ENCODE measurements at regions not wholly inside any gene's neighbourhood (a gene's known extent, or its start where the extent isn't known, plus 50 kb on each side); places are given as distances from the start of the nearest gene placed in this dataset.

DNA sequence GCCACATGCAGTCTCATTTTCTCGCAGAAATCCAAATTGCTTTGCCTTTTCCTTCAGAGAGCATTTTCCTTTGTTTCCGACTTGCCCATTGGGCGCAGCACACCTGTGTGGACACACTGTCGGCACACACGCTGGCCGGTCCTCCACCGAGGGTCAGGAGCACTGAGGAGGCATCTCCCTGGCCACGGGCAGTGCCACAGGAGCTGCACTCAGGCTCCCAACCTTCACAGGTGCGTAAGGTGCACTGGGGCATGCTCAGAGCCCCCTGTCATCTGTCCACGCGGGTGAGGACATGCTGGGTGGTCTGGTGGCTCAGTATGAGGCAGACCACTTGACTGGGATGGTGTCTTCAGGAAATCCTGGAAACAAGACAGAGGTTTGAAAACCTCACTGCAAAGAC, 779.1 kb downstream of the BRD1 start:
- intact Hi-C loops (cut with micrococcal nuclease) (no loop called here), in situ Hi-C loops (cut with MboI; ENCODE audit: low sequenced_read_pairs) (no loop called here)
- no TSS peak for BruUV-seq (replicated peaks)

More for the DNA sequence above, 779.1 kb downstream of the BRD1 start:
- no peak for ATAC-seq (ENCODE audit: low read depth)
- dilution Hi-C loops (cut with HindIII; ENCODE audit: low sequenced_read_pairs, unreplicated experiment) = no loop called here
- Histone ChIP-seq H3K4me2 (ENCODE audit: low read depth, low read length) (no peak overlapping the region), H2BK120ac (ENCODE audit: low read depth, low read length) (no peak overlapping the region), H2BK15ac (ENCODE audit: low read depth, low read length) (no peak overlapping the region), H3K4me3 (ENCODE audit: insufficient read depth, low read depth, low read length) (no peak overlapping the region), H2BK20ac (ENCODE audit: low read depth, low read length) (no peak overlapping the region), H2AK9ac (replicated peaks; ENCODE audit: low read depth, low read length, poor library complexity) (no peak overlapping the region), H3K27ac (ENCODE audit: insufficient read depth, low read length) (no peak overlapping the region), H3K79me1 (ENCODE audit: low read depth in 1 of 2, low read length in 2 of 2) (no peaks in the 10 kb centered on the region), H4K91ac (ENCODE audit: insufficient read depth, low read depth, low read length) (no peak overlapping the region), H3K23ac (ENCODE audit: low read depth, low read length) (no peak overlapping the region), H3K56ac (ENCODE audit: extremely low read depth, insufficient read depth, low read length) (no peak overlapping the region), H3K4ac (ENCODE audit: low read depth, low read length) (no peak overlapping the region), H2AK5ac (ENCODE audit: low read depth, low read length) (no peak overlapping the region), H3K18ac (ENCODE audit: low read depth, low read length) (no peak overlapping the region), H4K8ac (ENCODE audit: low read depth in 2 of 2, low read length in 2 of 2) (no peak overlapping the region), H2AFZ (replicated peaks; ENCODE audit: low read length, poor library complexity) (no peak overlapping the region), H3K9me1 (ENCODE audit: insufficient read depth, low read length) (no peaks in the 10 kb centered on the region), H3K4me1 (ENCODE audit: control insufficient read depth, insufficient read depth, low read length) (no peaks in the 10 kb centered on the region), H4K5ac (ENCODE audit: low read depth, low read length) (no peak overlapping the region), H4K20me1 (ENCODE audit: insufficient read depth, low read length) (no peaks in the 10 kb centered on the region), H2BK5ac (ENCODE audit: low read depth, low read length, poor library complexity, severe bottlenecking) (no peak overlapping the region), H3K27me3 (ENCODE audit: control insufficient read depth, insufficient read depth, low read length) (no peaks in the 10 kb centered on the region), H3K14ac (replicated peaks; ENCODE audit: low read depth, low read length) (no peak overlapping the region), H3K36me3 (ENCODE audit: control insufficient read depth, insufficient read depth, low read length) (no peaks in the 10 kb centered on the region), H3K9me3 (ENCODE audit: control insufficient read depth, insufficient read depth, low read length) (peaks cover 53% of the 10 kb centered on the region), H3K9ac (ENCODE audit: low read depth, low read length) (no peak overlapping the region)
- ChIA-PET POLR2A (ENCODE audit: unreplicated experiment) (no interaction called here), CTCF (no interaction called here)
- no peak for TF ChIP-seq MAFK (IDR thresholded peaks at IDR 0.05; ENCODE audit: low read depth, low read length)
- TF ChIP-seq CHD1 (IDR thresholded peaks at IDR 0.05; ENCODE audit: low read depth, low read length) = no peak
- no peak for DNase-seq
- WGBS, 2 experiments (ENCODE audit: extremely low coverage in 2 of 2, insufficient read length in 1 of 2) = 78% methylated on average over 3 of the region's 11 CpGs; no CpG with 5 or more reads in 1 of the 2 experiments

All from IMR-90 (cell line).